HG03095 (cell line): ENCODE measurements at regions not wholly inside any gene's neighbourhood (a gene's known extent, or its start where the extent isn't known, plus 50 kb on each side); places are given as distances from the start of the nearest gene placed in this dataset.
A peak's percentile ranks its signal among the peaks of the same experiment; 100 is the strongest.

Experiments
- ATAC-seq: cut with Tn5 transposase; IDR thresholded peaks from one replicate; pipeline ENCODE4 v1.9.1; 2021; ENCODE audit warnings: moderate library complexity; ENCODE audit not compliant: unreplicated experiment

DNA sequence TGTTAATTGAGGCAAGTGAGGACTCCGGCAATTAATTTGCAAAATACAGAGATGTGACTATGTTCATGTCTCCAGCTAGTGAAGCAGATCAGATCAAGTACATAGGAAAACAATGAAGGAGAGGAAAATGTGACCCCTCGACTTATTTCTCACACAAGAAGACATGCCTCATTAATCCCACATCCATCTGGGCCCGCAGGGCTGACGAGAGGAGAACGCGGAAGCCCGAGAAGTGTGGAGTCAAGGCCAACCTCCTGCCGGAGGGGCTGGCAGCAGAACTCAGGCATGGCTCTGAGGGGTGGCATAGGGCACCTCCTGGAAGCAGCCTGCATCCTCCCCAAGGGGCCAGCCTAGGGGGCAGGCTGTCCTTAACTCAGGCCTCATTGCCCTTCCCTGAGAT lies 54.4 kb downstream of the ZNF503 start:
- ATAC-seq, result no peak

DNA sequence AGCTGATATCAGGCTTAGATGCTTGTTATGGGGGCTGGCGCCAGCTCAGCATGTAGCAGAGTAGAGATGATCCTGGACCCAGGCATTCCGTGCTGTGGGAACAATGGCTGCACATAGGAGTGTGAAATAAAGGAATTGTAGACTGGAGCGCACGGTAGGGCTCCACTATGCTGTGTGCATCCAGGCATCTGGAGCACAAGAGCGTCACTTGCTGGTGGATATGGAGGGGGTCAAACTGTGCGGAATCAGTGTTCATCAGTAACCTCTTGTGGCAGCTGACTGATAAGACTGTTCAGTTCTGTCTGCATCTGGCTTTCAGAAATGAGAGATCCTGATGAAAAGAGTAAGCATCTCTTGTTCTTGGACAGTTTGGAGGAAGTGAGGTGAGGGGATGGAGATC lies 55.8 kb downstream of the ZNF503 start:
- no peak for ATAC-seq

GRCh38 chr10:75344170-75344569 lies 57.4 kb downstream of the ZNF503 start:
- no peak for ATAC-seq

DNA sequence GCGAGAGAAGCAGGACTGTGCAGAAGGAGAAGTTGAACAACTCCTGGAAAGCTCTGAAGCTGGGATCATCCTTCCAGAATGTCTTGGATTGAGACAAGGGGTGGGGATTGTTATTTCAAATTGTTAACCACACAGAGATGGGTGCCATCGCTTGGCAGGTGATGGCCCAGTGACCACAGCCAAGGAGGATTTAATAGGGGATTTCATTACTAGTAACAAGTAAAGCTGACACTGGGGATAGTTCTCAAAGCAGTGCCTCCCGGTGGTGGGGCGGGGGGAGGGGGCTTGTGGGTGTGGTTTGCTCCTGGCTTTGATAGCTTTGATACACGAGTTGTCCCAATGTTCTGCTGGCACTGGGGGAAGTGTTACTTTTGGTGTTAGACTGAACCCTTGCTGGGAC lies 59.2 kb downstream of the ZNF503 start:
- no peak for ATAC-seq

DNA sequence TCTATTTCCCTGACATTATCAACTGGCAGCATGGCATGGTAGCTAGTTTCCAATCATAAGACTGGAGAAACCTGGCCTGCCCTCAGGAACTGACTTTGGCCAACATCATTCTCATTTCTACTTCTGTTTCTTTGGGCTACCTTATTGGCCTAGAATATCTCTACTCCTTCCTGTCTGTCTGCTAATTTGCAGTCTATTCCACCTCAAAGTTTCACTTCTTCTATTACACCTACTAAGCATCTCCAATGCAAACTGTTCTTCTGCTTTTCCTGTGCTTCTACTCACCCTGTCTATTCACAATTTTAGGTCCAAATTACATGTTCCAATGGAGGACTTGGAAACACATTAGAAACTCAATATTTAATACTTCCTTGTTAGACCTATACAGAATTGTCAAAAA lies 65.6 kb downstream of the ZNF503 start:
- ATAC-seq, result peak; percentile 88

DNA sequence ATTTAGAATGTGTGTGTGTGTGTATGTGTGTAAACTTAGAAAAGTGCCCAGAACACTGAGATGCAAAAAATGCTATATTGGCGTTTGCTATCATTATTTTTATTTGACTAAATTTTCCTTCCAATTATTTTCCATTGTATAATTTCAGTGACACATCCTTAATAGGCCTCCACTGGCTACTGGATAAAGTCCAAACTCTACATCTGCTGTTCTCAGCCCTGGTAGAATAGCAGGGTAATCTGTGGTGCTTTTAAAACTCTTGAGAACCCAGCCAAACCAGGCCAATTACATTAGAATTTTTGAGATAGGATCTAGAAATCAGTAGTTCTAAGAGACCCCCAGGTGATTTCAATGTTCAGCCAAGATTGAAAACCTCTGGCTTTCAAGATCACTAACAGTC lies 66.4 kb downstream of the ZNF503 start:
- no peak for ATAC-seq

DNA sequence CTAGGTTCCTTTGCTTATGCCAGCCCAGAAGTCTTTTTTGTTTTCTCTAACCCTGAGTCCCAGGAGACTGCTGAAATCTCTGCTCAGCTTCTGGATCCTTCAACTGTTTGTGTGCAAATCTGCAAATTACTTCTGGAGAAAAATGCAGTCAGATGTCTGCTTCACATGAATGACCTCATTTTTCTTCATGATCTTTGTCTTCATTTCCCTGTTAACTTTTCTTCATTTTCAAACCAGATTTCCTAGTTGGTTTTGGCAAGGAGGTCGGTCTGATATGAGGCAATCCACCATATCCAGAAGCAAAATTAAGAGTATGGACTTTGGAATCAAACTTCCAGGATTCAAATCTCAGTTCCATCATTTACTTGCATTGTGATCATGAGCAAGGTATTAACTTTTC lies 66.8 kb downstream of the ZNF503 start:
- no peak for ATAC-seq

DNA sequence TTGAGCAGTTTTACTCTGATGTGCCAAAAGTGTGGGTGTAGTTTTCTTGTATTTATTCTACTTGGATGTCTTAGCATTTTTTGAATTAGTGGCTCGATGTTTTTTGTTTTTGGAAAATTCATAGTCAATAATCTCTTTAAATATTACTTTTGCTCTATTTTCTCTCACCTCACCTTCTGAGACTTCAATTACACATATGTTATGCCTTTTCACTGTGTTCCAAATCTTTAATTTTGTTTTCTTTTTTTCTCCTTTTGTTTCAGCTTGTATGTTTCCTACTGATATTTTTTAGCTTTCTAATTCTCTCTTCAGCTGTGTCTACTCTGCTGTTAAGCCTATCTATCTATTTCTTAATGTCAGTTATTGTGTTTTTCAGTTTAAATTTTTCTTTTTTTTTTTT lies 69.5 kb downstream of the ZNF503 start:
- no peak for ATAC-seq

DNA sequence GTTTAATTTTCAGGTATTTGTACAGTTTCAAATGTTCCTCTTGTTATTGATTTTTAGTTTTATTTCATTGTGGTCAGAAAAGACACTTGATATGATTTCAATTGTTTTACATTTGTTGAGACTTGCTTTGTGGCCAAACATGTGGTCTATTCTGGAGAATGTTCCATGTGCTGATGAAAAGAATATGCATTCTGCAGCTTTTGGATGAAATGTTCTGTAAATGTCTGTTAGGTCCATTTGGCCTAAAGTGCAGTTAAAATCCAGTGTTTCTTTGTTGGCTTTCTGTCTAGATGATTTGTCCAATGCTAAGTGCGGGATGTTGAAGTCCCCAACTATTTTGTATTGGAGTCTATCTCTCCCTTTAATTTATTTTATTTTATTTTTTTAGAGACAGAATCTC lies 70.5 kb downstream of the ZNF503 start:
- no peak for ATAC-seq

- ATAC-seq, result no peak
Observed at GRCh38 chr10:75329190-75329745, 72.3 kb downstream of the ZNF503 start.

DNA sequence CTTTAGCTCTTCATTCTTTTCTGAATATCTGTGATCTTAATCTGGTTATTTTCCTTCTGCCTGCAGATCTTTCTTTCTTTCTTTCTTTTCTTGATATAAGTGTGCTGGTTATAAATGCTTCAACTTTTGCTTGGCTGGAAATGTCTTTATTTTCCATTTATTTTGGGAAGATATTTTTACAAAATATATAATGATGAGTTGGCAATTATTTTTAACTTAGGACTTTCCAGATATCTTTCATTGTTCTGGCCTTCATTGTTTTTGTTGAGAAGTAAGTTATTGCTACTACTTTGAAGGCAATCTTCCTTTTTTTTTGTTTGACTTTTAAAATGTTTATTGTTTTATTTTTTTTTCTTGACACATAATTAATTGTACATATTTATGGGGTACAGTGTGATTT lies 75.3 kb downstream of the ZNF503 start:
- ATAC-seq, result no peak

DNA sequence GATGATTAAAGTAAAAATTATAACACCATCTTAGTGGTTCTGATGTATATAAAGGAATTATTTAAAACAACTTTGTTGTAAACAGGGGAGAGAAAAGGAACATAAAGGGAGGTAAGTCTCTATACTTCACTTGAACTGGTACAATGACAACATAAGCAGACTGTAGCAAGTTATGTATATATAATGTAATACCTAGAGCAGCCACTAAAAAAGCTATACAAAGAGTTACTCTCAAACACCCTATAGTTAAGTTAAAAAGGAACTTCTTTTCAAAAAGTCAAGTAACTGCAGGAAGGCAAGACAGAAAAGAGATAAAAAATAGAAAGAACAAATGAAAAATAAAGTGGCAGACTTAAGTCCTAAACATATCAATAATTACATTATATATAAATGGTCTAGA lies 82.3 kb downstream of the ZNF503 start:
- no peak for ATAC-seq

GRCh38 chr10:75314570-75314969 lies 78.8 kb upstream of the COMTD1 start:
- ATAC-seq, result no peak

DNA sequence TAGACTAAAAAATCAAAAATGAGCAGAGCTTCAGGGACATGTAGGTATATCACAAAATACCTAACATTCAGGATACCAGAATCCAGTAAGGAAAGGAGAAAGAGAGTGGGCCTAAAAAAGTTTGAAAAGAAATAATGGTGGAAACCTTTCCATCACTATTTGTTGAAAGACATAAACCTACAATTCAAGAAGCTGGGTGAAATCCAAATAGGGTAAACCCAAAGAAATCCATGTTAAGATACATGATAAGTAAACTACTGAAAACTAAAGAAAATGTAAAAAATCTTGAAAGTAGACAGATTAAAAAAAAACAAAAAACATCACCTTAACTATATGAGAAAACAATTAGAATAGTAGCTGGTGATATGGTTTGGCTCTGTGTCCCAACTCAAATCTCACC lies 76.7 kb upstream of the COMTD1 start:
- no peak for ATAC-seq

- no peak for ATAC-seq
Observed at GRCh38 chr10:75305675-75306074, 69.9 kb upstream of the COMTD1 start.

GRCh38 chr10:75304741-75305390 lies 69.1 kb upstream of the COMTD1 start:
- no peak for ATAC-seq

- ATAC-seq, result no peak
Observed at GRCh38 chr10:75304313-75304712, 68.6 kb upstream of the COMTD1 start.

DNA sequence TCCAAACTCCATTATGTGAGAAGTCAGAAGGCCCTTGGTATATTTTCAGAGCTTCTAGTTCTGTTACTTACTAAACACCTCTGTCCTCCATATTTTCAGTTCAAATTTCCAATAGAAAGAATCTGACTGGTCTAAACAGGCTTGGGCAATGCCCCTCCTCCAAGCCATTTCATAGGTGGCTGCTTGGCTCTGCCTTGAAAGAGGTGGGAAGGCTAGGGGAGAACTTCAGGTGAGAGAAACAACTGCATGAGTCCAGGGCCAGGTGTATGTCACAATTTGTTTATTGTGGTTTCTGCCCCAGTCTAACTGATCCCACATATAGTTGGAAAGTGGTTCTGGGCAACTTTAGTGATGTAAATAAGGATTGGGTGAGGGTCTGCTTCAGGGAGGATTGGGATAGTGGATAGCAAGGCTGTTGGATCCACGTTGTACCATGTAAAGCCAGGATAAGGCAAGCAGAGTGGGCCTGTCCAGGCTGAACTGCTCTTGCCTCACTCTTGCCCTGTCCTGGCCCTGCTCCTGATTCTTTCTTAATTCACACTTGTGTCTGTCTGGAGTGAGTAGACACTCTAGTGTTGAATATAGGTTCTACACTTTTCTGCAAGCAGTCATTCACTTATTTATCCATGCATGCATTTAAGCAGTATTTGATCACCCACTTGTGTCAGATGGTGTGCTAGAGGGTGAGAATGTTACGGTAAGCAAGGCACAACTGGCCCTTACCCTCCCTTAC lies 67.5 kb upstream of the COMTD1 start:
- no peak for ATAC-seq

- ATAC-seq, result no peak
Observed at GRCh38 chr10:75302029-75302428, 66.3 kb upstream of the COMTD1 start.

DNA sequence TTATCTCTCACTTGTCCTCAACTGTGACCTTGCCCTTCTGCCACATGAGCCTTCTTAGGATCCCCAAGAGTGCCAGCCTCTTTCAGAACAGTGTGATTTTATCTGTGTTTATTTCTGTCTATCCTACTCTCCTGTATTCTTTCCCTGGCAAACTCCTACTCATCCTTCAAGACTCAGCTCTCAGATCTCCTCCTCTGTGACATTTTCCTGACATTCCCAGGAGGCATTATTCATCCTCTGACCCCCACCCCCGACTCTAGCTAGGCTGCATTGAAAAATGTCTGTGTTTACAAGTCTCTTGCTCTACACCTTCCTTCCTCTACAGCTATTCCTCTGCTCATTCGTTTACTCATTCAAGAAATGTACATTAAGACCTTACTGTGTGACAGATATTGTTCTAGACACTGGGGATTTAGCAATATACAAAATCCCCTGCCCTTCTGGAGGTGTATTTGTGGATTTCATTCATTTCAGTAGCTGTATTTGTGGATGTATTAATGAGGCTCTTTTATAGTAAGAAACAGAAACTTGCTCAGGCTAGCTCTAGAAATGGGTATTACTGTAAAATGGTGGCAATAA lies 61.4 kb upstream of the COMTD1 start:
- no peak for ATAC-seq

DNA sequence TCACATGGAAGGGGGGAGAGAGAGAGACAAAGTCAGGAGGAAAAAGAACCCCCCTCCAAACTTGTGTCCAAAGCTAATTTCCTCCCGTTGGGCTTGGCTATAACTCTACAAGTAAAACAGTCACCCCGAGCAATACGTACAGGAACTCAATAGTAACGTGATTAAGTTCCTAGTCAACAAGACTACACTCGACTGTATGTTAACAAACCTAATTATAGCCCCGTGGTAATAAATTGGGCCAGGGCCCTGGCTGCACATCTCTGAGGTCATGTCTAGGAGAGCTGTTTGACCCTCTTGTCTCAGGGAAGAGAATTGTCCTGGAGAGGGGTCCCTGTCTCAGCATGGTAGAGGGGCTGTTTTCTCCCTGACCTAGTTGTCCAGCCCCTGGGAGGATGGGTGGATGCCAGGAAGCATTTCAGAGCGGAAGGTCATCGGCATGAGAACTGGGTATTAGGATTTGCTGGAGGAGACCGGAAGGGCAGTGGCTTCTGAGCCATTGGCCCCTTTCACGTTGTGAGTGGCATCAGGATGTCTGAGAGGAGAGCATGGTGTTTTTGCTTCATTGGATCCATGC lies 60.2 kb upstream of the COMTD1 start:
- no peak for ATAC-seq
